ENCODE measurements at regions not wholly inside any gene's neighbourhood (a gene's known extent, or its start where the extent isn't known, plus 50 kb on each side); places are given as distances from the start of the nearest gene placed in this dataset.

GRCh38 chr2:45128580-45128997 is 119.3 kb upstream of the SIX2 start (continued):
- TF ChIP-seq REST (IDR thresholded peaks at IDR 0.05) (no peak), RAD21 (conservative IDR thresholded peaks at IDR 0.05 in 1 of 2, IDR thresholded peaks at IDR 0.05 in 1 of 2) (peak; percentile 32 to 44; a peak in 2 of 5 replicates), ZSCAN20 (CRISPR knock-in tag; IDR thresholded peaks at IDR 0.05) (no peak), POLR2AphosphoS2 (conservative IDR thresholded peaks at IDR 0.05; ENCODE audit: low read length) (no peak), RNF2 (IDR thresholded peaks at IDR 0.05; ENCODE audit: borderline replicate concordance, low read depth) (no peak), HDAC2 (IDR thresholded peaks at IDR 0.05) (no peak), CBX8 (IDR thresholded peaks at IDR 0.05) (no peak)
- TF ChIP-seq, protein P1, sequence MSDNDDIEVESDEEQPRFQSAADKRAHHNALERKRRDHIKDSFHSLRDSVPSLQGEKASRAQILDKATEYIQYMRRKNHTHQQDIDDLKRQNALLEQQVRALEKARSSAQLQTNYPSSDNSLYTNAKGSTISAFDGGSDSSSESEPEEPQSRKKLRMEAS (IDR thresholded peaks at IDR 0.05): peak; percentile 34; the same call in 1 of the 2 replicates

DNA sequence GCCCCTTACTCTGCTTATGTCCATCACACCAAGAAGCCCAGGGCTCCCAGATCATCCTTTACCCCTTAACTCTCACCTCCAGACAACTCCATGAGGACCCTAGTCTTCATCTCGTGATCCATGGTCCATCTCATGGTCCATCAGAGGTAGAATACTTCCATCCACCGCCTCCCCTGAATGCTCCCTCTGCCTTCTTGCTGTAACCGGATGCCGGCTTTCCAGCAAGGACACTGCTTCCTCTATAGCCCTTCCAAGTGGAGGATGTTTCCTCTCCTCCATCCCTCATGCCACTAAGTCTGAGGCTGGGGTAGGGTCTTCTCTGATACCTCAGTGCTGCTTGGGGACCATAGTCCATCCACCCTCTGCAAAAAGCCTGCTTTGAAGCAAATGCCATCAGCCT is 118.6 kb upstream of the SIX2 start:
- Histone ChIP-seq H3K4me2 (peak overlapping the region; percentile 31; the same call in 2 of the 3 replicates), H3K4me1 (peaks cover 18% of the 10 kb centered on the region), H3K27ac (peak overlapping the region; percentile 38 to 48; a peak in 3 of 6 replicates), H3K9me3 (no peaks in the 10 kb centered on the region), H3K4me3 (no peak overlapping the region)
- no peak for FAIRE-seq
- ATAC-seq: no peak
- TF ChIP-seq ELK1 (IDR thresholded peaks at IDR 0.05; ENCODE audit: low read depth, low read length) (no peak), NFE2L2 (conservative IDR thresholded peaks at IDR 0.05; ENCODE audit: low read length) (no peak), TP53 (CRISPR knock-in tag; IDR thresholded peaks at IDR 0.05) (no peak), FOXS1 (CRISPR knock-in tag; IDR thresholded peaks at IDR 0.05) (no peak), HDAC2 (IDR thresholded peaks at IDR 0.05) (no peak), CHD4 (IDR thresholded peaks at IDR 0.05; ENCODE audit: borderline replicate concordance) (no peak), PHF8 (IDR thresholded peaks at IDR 0.05; ENCODE audit: borderline replicate concordance, low read depth) (no peak), POLR2A (IDR thresholded peaks at IDR 0.05; ENCODE audit: low read length) (no peak), CBX8 (IDR thresholded peaks at IDR 0.05) (no peak), HEYL (CRISPR knock-in tag; IDR thresholded peaks at IDR 0.05) (no peak), GATA3 (IDR thresholded peaks at IDR 0.05; ENCODE audit: borderline replicate concordance) (no peak), BCL3 (IDR thresholded peaks at IDR 0.05) (no peak), ZSCAN20 (CRISPR knock-in tag; IDR thresholded peaks at IDR 0.05) (no peak), HOXB13 (CRISPR knock-in tag; IDR thresholded peaks at IDR 0.05; ENCODE audit: low read depth) (no peak), HOXA7 (CRISPR knock-in tag; IDR thresholded peaks at IDR 0.05) (no peak), JUN (IDR thresholded peaks at IDR 0.05) (no peak), BHLHE40 (IDR thresholded peaks at IDR 0.05; ENCODE audit: low read depth, low read length) (no peak)
- TF ChIP-seq, protein P2, sequence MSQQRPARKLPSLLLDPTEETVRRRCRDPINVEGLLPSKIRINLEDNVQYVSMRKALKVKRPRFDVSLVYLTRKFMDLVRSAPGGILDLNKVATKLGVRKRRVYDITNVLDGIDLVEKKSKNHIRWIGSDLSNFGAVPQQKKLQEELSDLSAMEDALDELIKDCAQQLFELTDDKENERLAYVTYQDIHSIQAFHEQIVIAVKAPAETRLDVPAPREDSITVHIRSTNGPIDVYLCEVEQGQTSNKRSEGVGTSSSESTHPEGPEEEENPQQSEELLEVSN (IDR thresholded peaks at IDR 0.05; ENCODE audit: borderline replicate concordance, low read depth): no peak
- ChIA-PET CTCF (interaction anchor here (0.7 to 2.5 kb wide), 10 partner anchors 10 to 146 kb away, joined by 3 to 8 read pairs (median 4); no protein-coding TSS in a partner anchor), POLR2A (interaction anchor here (1.6 kb wide), 1 partner anchor 42 kb away, joined by 10 read pairs; no protein-coding TSS in a partner anchor)
- 79% methylated on average over 4 of the region's 4 CpGs for WGBS (ENCODE audit: missing lambda C conversion rate)
- DNase-seq (ENCODE audit: low read depth in 1 of 2, low spot score in 1 of 2): no peak

All from A549 (cell line).